ENCODE measurements at regions not wholly inside any gene's neighbourhood (a gene's known extent, or its start where the extent isn't known, plus 50 kb on each side); places are given as distances from the start of the nearest gene placed in this dataset.

- TF ChIP-seq CTCF (conservative IDR thresholded peaks at IDR 0.05; ENCODE audit: low read depth, low read length) = no peak
- TF ChIP-seq EZH2 (IDR thresholded peaks at IDR 0.05; ENCODE audit: borderline replicate concordance, low read depth, low read length, poor library complexity, severe bottlenecking) = no peak
These were observed 197.3 kb upstream of the CPNE8 start for GRCh38 chr12:39102474-39103209.
